ELR (cell line): ENCODE measurements at regions not wholly inside any gene's neighbourhood (a gene's known extent, or its start where the extent isn't known, plus 50 kb on each side); places are given as distances from the start of the nearest gene placed in this dataset.
"Not testable (repeated sequence)": the region's sequence is repeated elsewhere in the genome, so short reads cannot be mapped to it uniquely, and the experiment has no call there.

Experiments
- DNase-seq: peaks from one replicate; pipeline ENCODE4 v3.0.0-alpha.2; 2015; ENCODE audit warnings: low read depth

DNA sequence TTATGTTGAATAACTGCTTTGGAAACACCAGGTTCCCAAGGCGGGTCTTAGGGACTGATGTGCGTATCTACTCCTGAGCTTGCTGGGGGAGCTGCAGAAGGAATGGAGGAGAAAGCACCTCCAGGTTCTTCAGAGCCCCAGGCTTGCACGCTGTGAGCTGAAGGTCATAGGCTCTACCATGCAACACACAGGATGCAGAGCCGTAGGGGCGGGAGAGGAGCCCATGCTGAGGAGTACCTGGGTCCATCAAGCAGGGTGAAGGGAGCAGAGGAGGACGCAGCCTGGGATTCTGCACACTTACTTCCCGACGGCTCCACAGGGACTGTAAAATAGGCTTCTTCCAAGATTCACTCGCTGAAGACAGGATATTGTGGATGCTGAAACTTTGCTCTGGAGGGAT is 426.5 kb upstream of the FRG1 start:
- no peak for DNase-seq

DNA sequence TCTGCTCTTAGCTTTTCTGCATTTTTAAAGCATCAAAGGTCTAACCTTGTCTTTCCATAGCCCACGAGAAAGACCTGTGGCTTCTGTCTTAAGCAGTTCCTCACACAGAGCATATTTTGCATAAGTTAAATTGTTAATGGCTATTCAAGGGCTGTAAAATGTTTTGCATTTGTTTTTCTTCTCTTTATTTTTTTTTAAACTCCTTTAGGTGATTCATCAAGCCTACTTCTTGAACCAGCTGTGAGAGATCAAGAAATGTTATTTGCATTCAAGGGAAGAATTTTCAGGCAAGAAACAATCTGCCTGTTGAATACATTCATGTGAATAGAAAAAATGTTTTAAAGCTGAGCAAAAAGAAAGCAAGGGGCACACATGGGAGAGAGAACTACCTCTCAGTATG is 423.8 kb upstream of the FRG1 start:
- no peak for DNase-seq

DNA sequence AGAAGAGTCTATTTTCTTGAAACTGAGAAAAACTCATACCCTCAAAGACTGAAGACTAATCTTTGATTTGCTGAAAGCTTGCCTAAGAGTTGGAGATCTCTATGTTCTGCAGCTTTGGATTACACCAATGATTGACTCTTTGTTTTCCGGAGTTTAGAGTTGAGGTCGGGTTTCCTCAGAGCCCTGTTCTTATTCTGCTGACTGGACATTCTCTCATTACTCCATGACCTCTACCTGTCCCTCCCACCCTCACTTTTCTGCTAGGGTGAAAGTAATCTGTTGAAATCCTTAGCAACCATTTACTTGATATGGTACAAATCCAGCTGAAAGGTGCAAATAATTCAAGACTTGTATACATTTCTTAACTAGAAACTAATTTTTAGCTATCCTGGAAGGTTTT is 421.5 kb upstream of the FRG1 start:
- DNase-seq = no peak

DNA sequence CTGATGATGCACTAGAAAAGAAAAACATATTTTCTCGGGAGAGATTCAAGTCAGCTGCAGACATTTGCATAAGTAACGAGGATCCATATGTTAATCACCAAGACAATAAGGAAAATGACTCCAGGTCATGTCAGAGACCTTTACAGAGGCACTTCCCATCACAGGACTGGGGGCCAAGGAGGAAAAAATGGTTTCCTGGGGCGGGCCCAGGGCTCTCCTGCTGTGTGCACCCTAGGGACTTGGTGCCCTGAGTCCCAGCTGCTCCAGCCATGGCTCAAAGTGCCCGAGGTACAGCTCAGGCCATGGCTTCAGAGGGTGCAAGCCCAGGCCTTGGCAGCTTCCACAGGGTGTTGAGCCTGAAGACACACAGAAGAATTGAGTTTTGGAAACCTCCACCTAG is 415.4 kb upstream of the FRG1 start:
- DNase-seq = no peak

DNA sequence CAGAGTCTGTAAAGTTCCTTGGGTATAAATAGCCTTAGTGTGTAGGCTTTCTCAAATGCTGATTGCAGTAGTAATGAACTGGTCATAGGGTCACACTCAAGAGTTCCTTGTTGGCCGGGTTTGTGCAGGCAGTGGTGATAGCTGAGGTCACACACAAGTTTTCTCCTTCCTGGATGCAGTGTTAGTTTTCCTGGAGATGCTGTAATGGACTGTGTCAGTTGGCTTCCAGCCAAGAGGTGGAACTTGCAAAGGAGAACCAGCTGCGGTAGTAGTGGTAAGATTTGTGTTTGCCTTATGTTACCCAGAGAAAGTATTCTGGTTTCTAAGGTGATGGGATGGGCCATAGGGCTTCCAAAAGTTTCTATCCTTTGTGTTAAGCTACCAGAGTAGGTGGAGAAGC is 409.8 kb upstream of the FRG1 start:
- no peak for DNase-seq

DNA sequence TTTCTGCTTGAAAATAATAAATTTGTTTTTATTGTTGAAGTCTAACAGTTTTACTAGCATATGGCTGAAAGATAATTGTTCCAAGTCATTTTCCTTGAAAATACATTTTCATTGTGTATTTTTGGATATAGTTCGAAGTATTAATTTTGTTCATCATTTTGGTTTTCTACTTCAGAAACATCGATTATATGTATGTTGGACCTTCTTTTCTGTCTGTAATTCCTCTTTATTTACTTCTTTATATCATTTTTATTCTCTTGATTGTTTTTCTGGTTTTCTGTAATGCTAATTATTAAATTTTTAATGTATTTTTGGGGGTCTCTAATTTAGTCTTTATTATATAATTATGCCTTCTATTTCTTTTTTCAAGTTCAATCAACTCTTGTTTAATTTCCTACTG is 407.1 kb upstream of the FRG1 start:
- no peak for DNase-seq

DNA sequence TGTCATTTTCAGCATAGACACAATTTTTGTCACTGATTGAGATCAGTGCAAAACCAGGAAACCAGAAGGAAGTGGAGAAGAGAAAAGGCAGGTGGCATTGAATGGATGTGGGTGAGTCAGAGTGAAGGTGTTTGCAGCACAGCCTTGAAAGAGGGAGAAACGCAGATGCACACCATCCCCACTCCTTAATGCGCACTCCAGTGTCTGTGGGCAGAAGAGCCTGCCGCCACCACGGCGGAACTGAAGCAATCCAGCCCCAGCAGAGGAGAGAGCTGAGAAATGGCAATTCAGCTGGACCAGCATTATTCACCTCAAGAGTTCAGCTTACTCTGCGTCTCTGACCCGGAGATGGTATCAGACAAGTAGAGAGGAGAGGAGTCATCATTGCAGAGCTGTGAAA is 393.1 kb upstream of the FRG1 start:
- no peak for DNase-seq

DNA sequence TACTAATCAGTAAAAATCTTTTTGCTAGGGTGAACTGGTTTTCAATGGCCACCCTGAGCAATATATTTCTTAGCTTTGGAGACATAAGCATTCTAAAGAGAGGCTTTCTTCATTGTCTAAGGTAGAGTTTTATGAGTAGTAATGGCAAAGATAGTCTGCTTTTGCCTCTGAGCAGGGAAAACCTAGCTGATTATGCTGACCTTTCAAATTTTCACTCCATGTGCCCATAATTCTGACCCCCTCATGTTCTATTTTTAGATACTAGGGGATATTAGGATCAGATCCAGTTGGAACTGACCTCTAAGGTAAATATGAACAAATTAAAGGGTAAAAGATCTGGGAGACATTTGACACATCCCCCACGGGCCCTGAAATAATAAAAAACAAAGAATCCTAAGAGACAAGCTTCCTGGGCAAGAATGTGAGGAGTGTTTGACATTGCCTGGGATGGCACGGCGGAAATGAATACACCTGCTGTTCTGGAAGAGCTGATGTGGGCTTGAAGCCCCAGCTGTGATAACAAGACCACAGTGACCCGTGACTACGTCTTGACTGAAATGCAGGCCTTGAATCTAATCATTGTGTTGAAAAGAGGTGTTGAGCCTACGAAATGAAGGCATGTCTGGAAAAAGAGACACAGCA is 392.1 kb upstream of the FRG1 start:
- no peak for DNase-seq

DNA sequence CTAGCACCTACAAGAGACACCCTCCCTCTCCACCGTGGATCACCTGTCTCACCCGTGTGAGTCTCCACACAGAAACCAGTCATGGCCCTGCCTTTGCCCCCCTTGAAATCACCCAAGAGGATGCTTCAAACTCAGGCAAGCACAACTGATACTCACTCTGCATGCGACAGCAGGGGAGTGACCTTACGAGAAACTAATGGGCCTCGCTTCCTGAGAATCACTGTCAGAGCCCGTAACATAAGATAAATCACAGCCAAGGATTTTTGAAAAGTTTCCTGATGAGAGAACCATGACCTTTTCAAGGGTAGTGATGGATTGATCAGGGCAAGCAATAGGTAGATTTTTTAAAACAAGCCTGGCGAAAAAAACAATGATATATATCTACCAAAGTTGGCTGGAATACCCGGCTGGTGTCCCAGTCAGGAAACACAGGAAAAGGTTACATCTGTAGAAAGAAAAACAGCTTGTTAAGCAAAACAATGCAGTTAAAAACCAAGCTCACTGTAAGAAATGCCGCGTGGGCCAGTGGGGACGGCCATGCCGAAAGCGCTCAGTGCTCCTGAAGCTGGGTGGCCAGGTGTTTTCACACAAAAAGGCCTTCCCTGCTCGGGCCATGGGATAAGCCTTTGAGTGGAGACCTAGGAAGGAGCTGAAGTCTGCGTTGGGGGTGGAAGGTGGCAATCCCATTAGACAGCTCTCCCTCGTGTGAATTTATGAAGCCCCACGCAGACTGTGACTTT is 388.6 kb upstream of the FRG1 start:
- DNase-seq = not testable (repeated sequence)

DNA sequence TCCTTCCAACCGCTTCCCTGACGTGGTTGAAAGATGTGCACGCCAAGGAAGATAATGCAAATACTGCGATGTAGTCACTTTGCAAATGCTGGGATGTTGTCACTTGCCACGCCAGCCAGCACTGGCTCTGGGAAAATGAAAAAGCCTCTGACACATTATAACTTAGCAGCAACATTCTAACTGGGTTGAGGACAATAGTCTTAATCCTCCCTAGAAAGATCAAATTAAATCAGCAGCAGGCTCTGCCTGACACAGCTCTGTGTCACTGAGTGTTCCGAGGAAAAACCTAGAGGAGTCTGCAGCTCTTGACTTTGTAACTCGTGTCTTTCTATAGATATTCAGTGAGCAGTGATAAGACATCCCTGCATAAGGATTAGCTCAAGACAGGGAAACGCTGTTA is 380.1 kb upstream of the FRG1 start:
- DNase-seq = not testable (repeated sequence)

DNA sequence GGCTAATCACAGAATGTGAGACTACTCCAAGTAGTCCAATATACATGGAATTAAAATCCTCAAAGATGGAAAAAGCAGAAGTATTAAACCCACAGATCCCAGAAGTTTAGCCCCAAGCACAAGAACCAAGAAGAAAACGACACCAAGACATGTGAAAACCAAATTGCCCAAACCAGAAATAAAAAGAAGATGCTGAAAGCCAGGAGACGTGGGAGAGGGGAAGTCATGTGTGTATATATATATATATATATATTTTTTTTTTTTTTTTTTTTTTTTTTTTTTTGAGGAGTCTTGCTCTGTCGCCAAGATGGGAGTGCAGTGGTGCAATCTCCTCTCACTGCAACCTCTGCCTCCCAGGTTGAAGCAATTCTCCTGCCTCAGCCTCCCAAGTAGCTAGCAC is 376.9 kb upstream of the FRG1 start:
- not testable (repeated sequence) for DNase-seq

DNA sequence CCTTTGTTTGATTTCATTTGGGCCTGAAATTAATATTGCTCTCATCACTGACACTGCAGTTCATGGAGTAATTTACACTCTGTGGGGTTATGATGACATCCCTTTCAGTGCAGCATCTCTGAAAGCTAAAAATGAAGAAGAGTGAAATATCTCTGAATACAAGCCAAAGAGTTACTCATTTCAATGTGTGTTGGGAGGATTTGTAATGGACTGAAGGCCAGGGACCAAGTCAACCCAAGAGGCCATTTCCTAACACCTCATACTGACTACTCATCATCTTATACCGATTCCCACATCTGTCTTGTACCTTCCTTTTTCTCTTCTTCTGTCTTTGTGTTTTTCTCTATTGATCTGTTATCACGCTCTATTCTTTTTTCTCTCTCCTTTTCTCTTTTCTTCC is 374.4 kb upstream of the FRG1 start:
- DNase-seq = not testable (repeated sequence)

DNA sequence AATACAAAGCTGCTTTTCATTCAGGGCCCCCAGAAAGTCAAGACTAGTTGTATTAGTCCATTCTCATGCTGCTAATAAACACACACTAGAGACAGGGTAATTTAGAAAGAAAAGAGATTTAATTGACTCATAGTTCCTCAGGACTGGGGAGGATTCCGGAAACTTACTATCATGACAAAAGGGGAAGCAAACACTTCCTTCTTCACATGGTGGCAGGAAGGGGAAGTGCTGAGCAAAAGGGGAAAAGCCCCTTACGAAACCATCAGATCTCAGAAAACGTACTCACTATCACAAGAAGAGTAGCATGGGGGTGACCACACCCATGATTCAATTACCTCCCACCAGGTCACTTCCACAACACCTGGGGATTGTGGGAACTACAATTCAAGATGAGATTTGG is 373.8 kb upstream of the FRG1 start:
- not testable (repeated sequence) for DNase-seq

DNA sequence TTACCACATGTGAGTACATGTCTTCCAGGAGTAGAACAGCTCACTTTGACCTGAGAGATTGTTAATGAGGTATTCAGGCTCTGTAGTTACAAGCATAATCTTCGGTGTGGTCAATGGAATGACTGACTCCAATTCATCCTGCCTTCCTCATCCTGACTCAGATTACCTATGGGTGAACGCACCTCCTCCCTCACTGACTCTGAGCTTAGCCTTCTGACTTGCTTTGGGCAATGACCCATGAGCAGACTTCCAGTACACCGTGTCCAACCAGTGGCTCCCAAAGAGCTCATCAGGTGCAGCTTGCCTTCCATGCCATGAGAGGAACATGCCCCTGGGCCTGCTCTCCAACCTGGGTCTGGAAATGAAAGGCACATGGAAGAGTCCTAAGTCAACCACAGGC is 361.0 kb upstream of the FRG1 start:
- not testable (repeated sequence) for DNase-seq

DNA sequence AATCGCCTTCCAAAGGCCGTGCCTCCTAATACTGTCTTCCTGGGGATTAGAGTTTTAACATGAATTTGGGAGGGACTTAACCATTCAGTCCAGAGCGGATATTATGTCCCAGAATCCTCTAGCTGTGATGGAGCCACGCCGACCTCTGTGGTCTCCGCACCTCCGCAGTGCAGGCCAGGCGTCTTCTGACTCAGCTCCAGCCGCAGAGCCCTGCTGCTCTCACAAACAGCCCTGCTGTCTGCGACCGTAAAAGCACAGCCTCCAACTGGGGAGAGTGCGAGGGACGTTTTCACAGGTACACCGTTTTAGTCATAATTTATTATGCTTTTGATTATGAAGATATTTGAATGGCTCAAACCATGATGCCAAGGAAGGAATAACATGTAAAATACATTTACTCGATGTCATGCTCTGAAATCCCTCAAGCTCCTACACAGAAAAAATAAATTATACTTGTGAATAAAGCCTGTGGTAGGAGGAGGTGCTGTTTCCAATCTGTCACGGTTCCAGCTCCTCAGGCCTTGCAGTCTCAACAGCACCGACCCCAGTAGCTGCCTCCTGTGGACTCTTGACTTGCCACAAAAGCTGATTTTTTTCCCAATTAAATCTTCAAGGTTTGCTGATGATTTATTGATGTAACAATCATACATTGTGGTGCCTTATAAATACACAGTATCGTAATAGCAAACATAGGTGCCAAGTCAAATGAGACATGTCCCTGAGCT is 353.6 kb upstream of the FRG1 start:
- not testable (repeated sequence) for DNase-seq

DNA sequence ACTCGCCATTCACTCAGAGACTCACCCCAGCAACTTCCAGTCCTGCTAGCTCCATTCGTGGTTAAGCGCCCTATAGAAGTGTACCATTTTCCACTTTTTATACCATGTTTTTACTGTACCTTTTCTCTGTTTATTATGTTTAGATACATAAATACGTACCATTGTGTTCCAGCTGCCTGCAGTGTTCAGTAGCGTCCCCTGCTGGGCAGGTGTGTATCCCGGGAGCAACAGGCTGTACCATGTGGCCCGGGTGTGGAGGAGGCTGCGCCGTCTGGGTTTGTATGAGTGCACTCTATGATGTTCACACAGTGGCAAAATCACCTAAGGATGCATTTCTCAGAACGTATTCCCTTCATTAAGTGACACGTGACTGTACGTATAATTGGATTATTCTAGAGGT is 351.5 kb upstream of the FRG1 start:
- DNase-seq = not testable (repeated sequence)

DNA sequence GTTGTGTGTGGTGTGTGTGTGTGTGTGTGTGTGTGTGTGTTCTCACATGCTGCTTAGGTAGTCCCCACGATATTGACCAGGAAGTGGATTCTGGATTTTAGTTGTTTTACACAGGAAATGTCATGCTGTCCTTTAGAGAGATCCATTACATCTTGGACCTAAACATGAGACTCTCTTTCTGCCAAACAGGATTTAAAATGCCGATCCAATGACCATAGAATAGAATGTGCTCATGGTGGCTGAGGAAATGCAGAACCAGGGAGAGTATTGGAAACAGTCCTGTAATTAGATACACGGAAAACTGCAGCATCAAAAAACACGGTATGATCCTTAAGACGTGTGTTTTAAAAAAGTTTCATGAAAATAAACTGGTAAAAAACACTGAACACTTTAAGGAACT is 347.8 kb upstream of the FRG1 start:
- DNase-seq = no peak

DNA sequence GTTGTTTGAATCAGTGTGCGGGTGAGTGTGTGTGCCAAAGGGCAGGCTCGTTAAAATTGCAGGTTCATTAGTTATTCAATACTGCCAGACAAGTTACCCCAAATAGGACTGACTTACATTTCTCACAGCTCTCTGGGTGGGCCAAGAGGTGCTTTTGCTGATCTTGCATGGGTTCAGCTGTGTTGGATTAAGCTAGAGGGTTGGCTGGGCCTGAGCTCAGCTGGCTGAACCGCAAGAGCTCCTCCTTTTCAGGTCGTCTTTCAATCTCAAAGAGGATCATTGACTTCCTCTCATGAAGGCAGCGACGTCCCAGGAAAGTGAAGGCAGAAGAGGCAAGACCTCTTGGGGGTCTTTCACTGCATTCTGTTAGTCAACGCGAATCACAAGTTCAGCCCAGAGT is 343.3 kb upstream of the FRG1 start:
- no peak for DNase-seq

DNA sequence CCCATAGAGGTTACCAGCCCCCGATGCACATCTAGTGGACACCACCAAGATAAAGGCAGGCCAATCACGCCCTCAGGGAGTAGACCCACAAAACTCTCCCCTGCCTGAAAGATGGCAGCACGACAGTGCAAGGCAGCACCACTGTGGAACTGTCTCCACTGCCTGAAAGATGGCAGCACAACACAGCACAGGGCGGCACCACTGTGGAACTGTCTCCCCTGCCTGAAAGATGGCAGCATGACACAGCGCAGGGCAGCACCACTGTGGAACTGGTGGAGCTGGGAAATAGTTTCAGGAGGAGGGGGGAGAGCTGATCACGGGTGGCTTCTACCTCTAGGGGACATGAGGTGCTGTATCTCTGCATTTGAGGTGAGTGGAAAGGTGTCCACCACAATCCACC is 340.4 kb upstream of the FRG1 start:
- no peak for DNase-seq

DNA sequence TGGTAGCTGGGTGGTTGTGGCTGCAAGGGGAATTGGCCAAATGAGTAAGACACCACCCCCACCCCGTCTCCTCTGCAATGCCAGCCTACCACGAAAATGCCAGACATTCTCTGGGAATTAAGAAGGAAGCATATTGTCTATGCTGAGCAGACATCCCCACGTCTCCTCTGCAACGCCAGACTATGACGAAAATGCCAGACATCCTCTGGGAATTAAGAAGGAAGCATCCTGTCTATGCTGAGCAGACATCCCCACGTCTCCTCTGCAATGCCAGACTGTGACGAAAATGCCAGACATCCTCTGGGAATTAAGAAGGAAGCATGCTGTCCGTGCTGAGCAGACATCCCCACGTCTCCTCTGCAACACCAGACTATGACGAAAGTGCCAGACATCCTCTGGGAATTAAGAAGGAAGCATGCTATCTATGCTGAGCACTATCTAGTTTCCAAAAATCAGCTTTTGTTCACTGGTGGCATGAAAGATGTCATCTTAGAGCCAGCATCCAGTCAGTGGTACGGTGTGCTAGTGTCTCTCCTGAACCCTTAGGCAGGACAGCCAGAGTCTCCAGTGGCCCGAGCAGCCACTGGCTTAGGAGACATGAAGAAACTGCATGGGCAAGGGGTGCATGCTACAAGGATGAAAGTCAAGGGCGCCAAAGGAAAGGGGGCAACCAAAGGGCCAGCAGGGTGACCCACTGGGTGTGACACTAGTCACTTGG is 339.8 kb upstream of the FRG1 start:
- no peak for DNase-seq

DNA sequence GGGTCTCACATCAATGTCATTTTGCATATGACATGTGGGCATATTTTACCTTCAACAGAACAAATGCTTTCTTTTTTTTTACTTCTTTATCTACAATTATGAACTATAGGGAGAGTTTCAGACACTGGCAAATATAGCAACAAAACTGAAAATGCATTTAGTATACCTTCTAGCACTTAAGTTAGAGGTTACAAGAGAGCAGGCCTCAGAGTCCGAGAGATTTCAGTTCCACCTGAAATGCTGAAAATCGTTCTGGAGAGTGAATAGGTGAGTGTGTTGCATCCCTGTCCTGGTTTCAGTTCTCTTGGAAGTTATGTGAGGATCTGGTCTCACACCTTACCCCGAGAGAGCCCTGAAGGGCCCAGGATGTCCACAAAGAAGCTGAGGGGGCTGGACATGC is 337.8 kb upstream of the FRG1 start:
- DNase-seq = not testable (repeated sequence)

DNA sequence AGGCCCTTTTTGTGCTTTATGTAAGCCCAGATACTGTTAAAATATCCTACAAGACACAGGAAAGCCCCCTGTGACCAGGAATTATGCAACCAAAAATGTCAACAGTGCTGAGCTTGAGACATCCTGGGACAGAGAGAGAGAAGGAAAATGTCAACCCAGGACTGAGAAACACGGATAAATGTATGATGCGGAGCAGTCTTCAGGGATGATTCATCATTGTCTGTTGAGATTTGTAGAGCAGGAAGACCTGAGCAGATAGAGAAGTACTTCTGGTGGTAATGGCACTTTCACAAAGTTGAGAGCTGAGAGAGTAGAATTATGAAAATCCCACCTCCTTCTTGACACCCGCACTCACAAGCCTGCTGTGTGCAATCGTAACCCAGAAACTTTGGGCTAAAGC is 330.1 kb upstream of the FRG1 start:
- not testable (repeated sequence) for DNase-seq

DNA sequence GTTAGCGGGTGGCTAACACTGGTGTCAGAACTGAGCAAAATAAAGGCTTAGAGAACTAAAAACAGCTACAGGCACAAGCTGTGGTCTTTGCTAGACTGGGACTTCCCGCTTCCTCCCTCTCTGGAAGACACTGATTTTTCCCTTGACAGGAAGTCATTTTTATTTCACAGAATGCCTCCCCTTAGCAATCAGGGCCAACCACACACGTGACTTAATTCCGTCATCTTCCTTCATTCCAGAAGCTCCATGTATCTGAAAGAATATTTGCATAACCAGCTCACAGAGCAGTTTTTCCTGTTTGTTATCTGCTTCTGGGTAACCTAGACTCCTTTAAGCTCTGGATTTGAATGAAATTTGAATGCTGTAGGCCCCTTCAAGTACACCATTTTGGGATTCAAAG is 327.5 kb upstream of the FRG1 start:
- no peak for DNase-seq
